VCaP (cell line): ENCODE measurements at regions not wholly inside any gene's neighbourhood (a gene's known extent, or its start where the extent isn't known, plus 50 kb on each side); places are given as distances from the start of the nearest gene placed in this dataset.

ENCODE experiments used
- H3K27ac ChIP-seq: fragments of 450-650 bp; 2 replicates; pipeline ENCODE4 v1.5.1; 2017
- CTCF ChIP-seq: fragments of 450-650 bp; conservative IDR thresholded peaks from 2 replicates; pipeline ENCODE4 v1.5.1; 2017; ENCODE audit warnings: mild to moderate bottlenecking, moderate library complexity

DNA sequence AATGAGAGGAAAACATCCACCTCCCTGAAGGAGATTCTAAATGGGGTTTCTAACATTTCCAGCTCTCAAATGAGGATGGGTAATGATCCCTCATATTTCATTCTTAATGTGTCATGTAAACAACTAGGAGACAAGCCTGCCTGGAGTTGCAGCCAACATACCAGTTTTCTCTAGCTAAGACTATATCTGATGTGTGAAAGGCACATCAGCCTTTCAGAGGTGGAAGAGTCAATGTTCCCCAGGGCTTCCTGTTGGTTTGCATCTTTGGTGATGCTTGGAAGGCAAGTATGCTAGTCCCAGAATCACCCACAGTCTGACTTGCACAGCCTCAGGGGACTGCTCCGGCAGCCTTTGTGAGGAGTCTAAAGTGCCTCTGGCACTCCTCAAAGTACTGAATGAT lies 921.2 kb downstream of the SQOR start:
- H3K27ac ChIP-seq = no peak overlapping the region
- no peak for TF ChIP-seq CTCF

GRCh38 chr15:46556559-46557379 lies 921.9 kb downstream of the SQOR start:
- H3K27ac ChIP-seq = no peak overlapping the region
- no peak for TF ChIP-seq CTCF

GRCh38 chr15:46567968-46568367 lies 933.1 kb downstream of the SQOR start:
- TF ChIP-seq CTCF = no peak
- H3K27ac ChIP-seq = no peak overlapping the region

- no peak for TF ChIP-seq CTCF
- H3K27ac ChIP-seq = no peak overlapping the region
Observed at GRCh38 chr15:46569781-46570180, 935.0 kb downstream of the SQOR start.

- no peak for TF ChIP-seq CTCF
- no peak overlapping the region for H3K27ac ChIP-seq
Observed at GRCh38 chr15:46576646-46577395, 942.0 kb downstream of the SQOR start.

DNA sequence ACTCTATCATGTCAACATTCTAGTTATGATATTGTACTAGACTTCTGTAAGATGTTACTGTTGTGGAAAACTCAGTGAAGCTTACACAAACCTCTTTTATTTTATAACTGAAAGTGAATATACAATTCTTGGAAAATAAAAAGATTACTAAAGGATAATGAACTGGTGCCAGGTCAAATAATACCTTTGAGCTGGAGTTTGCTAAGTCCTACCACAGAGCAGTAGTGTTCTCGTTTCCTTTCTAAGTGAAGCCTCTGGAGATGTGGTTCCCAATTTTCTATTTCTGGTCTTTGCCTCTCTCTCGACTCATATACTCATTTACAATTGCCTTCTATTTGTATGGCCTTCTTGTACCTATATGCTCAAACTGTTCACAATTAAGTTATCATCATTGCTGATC lies 942.9 kb downstream of the SQOR start:
- no peak overlapping the region for H3K27ac ChIP-seq
- no peak for TF ChIP-seq CTCF

DNA sequence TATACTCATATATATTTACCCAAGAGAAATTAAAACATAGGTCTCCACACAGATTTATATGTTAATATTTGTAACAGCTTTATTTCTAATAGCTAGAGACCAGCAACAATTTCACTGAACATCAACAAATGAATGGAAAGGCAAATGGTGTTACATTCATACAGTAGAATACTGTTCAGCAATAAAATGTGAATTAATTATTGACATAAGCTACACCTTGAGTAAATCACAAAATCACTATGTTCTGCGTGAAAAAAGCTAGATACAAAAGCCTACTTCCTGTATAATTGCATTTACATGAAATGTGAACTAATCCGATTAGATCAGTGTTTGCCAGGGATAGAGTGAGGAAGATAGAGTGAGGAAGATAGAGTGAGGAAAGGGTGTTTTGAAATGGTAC lies 945.7 kb downstream of the SQOR start:
- no peak for TF ChIP-seq CTCF
- no peak overlapping the region for H3K27ac ChIP-seq
